Stomach (tissue), 8 donors: ENCODE measurements at regions not wholly inside any gene's neighbourhood (a gene's known extent, or its start where the extent isn't known, plus 50 kb on each side); places are given as distances from the start of the nearest gene placed in this dataset.

Experiments used
- DNase-seq, 2 donors: peaks; one replicate each; pipeline versions ENCODE4 v3.0.0 to v3.0.0-alpha.2; 2013 to 2019
- H3K27ac ChIP-seq, 5 donors: fragments of 200-600 bp in 4 of 5; sonication (generic) in 4 of 5; one replicate each; pipeline ENCODE4 v1.5.1; 2013 to 2019; ENCODE audit warnings: mild to moderate bottlenecking in 1 of 5, moderate library complexity in 1 of 5
- H3K27me3 ChIP-seq, 3 donors: fragments of 200-600 bp; sonication (generic); one replicate each; pipeline ENCODE4 v1.5.1; 2017 to 2019; ENCODE audit warnings: mixed run types in 1 of 3
- H3K36me3 ChIP-seq, 4 donors: fragments of 200-600 bp; sonication (generic); 1 replicate in 3 of 4; 2 replicates in 1 of 4; pipeline ENCODE4 v1.5.1; 2016 to 2019
- H3K4me1 ChIP-seq, 4 donors: fragments of 200-600 bp; sonication (generic); one replicate each; pipeline ENCODE4 v1.5.1; 2016 to 2019
- H3K4me3 ChIP-seq, 4 donors: fragments of 200-600 bp; sonication (generic) in 3 of 4; one replicate each; pipeline ENCODE4 v1.5.1; 2016 to 2019; ENCODE audit warnings: mild to moderate bottlenecking in 1 of 4
- H3K9me3 ChIP-seq, 4 donors: fragments of 200-600 bp; sonication (generic); one replicate each; pipeline ENCODE4 v1.5.1; 2016 to 2019
- CTCF ChIP-seq, 7 experiments: fragments of 450-650 bp in 4 of 7; fragments of 200-600 bp in 3 of 7; sonication (generic) in 3 of 7; IDR thresholded peaks; one replicate each; pipeline ENCODE4 v1.5.1; 2016 to 2019; ENCODE audit warnings: antibody characterized with exemption in 7 of 7, control low read depth in 2 of 7, mild to moderate bottlenecking in 1 of 7
- EP300 ChIP-seq: sonication (generic); formaldehyde crosslinking; IDR thresholded peaks from one replicate; pipeline ENCODE4 v1.6.1; 2017; ENCODE audit warnings: antibody characterized with exemption
- POLR2A ChIP-seq, 4 donors: fragments of 450-650 bp; IDR thresholded peaks; one replicate each; pipeline ENCODE4 v1.6.1; 2016; ENCODE audit warnings: antibody characterized with exemption in 4 of 4, control low read depth in 2 of 4, mild to moderate bottlenecking in 1 of 4, moderate library complexity in 1 of 4
- POLR2AphosphoS5 ChIP-seq, 3 donors: sonication (generic); formaldehyde crosslinking; IDR thresholded peaks; one replicate each; pipeline ENCODE4 v1.6.1; 2016; ENCODE audit warnings: antibody characterized with exemption in 3 of 3
- WGBS, 5 donors: extraction: QIAGEN DNeasy Blood & Tissue Kit in 3 of 5; methylation state at CpG; one replicate each; pipeline versions ENCODE4 v1.1.5 to v1.1.7; 2013 to 2018; 5-methylcytosine and 5-hydroxymethylcytosine counted together
- intact Hi-C: fragments of 100-400 bp; cut with DNase I; formaldehyde crosslinking; loops from one replicate; pipeline ENCODE4 v1.15.1; 2023; ENCODE audit warnings: low total_unique reads
- donor health status: healthy with polysubstance abuse.
- donor health status: Bipolar disorder and iron deficiency.
- donor health status: healthy.

- Histone ChIP-seq H3K36me3 (no peaks in the 10 kb centered on the region), H3K9me3 (no peaks in the 10 kb centered on the region), H3K4me1 (no peaks in the 10 kb centered on the region), H3K4me3 (no peak overlapping the region), H3K27me3 (peaks cover 0 to 3% (median 0%) of the 10 kb centered on the region in 3 donors), H3K27ac (no peak overlapping the region)
- intact Hi-C loops = no loop called here
- DNase-seq = no peak
- TF ChIP-seq EP300 = no peak
- TF ChIP-seq POLR2AphosphoS5 (IDR thresholded peaks at IDR 0.05) = no peak
- no peak for TF ChIP-seq POLR2A (IDR thresholded peaks at IDR 0.05)
- no peak for TF ChIP-seq CTCF (IDR thresholded peaks at IDR 0.05)
These were observed 52.5 kb upstream of the SPTLC3 start for GRCh38 chr20:12956303-12956702.

- Histone ChIP-seq H3K9me3 (no peaks in the 10 kb centered on the region), H3K4me1 (no peaks in the 10 kb centered on the region), H3K4me3 (no peak overlapping the region), H3K27me3 (peaks cover 0 to 4% (median 0%) of the 10 kb centered on the region in 3 donors), H3K27ac (no peak overlapping the region), H3K36me3 (no peaks in the 10 kb centered on the region)
- intact Hi-C loops = no loop called here
- WGBS, 5 donors = 43 to 56% (median 54%) methylated on average over 2 of the region's 2 CpGs
- TF ChIP-seq EP300 (no peak), POLR2A (IDR thresholded peaks at IDR 0.05) (no peak), POLR2AphosphoS5 (IDR thresholded peaks at IDR 0.05) (no peak), CTCF (IDR thresholded peaks at IDR 0.05) (no peak)
- no peak for DNase-seq
These were observed 50.8 kb upstream of the SPTLC3 start for GRCh38 chr20:12957968-12958367.
